GM12872 (cell line): ENCODE measurements at regions not wholly inside any gene's neighbourhood (a gene's known extent, or its start where the extent isn't known, plus 50 kb on each side); places are given as distances from the start of the nearest gene placed in this dataset.

Experiments used
- TF ChIP-seq, protein P1 (sequence below): IDR thresholded peaks from 3 replicates; pipeline ENCODE4 v1.5.1; 2011; ENCODE audit warnings: low read depth, mild to moderate bottlenecking, low read length, moderate library complexity; ENCODE audit not compliant: insufficient read depth

DNA sequence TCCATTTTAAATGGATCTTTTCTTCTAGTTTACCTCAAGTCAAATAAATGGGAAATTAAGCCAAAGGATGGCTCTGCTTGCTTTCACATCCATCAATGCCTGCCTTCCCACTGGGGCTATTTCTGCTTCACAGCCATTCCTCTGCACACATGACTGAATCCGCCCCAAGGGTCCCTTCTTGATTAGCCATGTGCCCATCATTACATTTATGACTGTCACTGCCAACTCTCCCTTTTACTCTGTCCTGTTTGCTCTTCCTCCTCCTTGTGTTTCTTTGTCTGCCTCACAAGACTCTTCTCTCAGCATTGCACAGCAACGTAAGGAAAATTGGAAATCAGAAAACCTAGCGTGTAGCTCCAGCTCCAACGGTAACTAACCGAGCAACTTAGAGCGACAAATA is 410.2 kb downstream of the TBC1D4 start:
- TF ChIP-seq, protein P1, sequence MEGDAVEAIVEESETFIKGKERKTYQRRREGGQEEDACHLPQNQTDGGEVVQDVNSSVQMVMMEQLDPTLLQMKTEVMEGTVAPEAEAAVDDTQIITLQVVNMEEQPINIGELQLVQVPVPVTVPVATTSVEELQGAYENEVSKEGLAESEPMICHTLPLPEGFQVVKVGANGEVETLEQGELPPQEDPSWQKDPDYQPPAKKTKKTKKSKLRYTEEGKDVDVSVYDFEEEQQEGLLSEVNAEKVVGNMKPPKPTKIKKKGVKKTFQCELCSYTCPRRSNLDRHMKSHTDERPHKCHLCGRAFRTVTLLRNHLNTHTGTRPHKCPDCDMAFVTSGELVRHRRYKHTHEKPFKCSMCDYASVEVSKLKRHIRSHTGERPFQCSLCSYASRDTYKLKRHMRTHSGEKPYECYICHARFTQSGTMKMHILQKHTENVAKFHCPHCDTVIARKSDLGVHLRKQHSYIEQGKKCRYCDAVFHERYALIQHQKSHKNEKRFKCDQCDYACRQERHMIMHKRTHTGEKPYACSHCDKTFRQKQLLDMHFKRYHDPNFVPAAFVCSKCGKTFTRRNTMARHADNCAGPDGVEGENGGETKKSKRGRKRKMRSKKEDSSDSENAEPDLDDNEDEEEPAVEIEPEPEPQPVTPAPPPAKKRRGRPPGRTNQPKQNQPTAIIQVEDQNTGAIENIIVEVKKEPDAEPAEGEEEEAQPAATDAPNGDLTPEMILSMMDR: no peak

DNA sequence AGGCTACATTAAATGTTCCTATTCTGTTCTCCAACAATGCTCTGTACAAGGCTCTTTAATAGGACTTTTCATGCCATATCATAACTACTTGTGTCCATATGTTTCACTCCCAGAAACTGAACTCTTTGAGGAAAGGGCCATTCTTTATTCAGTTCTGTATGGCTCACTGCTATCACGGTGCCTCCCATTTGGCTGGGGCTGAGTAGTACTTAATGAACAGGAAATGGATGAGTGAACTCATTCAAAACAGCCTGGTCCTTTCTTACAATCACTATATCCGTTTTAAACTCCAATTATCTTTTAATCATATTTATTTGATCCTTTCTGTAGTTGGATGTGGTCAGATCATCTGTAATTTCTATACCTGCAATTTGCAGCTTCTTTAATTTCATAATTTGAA is 410.6 kb downstream of the TBC1D4 start:
- TF ChIP-seq, protein P1: no peak

DNA sequence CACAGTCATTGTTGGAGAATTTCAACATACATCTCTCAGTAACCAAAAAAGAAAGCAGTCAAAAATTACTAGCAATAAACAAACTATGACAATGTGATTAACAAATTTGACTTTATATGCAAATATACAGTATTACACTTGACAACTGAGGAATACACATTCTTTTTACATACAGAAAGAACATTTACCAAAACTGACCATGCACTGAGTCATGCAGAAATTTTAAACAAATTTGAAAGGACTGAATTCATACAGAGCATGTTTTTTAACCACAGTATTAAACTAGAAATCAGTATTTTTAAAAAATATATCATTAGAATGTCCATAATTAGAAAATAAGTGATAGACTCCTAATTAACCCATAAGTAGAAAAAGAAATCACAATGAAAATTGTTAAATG is 420.1 kb downstream of the TBC1D4 start:
- TF ChIP-seq, protein P1: no peak

DNA sequence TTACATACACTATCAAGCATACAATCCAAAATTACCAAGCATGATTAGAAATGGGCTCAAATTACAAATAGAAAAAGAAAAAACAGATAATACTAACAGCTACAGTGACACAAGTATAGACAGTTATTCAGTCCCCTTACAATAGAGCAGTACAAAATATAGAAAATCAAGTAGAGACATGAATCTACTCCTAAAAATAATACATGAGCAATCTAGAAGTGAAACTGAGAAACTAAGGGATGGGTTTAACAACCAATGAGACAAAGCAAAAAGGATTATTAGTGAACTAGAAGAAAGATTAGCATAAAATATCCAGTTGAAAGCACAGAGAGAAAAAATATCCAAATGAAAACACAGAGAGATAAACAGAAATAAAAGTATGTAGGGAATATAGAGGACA is 426.7 kb downstream of the TBC1D4 start:
- TF ChIP-seq, protein P1: no peak

DNA sequence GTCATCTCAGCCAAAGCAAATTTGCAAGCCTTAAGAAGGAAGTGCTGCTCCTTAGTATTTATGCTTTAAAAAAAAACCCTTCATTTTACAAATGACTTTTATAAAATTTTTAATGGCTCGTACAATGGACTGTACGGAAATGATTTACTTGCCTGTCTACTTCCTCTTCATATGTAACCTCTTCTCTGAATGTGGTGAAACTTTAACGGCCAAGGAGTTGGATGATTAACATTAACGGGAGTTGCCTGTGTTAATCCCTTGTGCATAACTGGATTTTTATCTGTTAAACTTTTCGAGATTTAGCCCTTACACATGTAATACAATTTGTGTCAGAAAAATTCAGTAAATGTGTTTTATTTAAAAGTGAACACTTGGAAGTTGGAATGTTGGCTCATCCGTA is 429.4 kb downstream of the TBC1D4 start:
- TF ChIP-seq, protein P1: no peak

DNA sequence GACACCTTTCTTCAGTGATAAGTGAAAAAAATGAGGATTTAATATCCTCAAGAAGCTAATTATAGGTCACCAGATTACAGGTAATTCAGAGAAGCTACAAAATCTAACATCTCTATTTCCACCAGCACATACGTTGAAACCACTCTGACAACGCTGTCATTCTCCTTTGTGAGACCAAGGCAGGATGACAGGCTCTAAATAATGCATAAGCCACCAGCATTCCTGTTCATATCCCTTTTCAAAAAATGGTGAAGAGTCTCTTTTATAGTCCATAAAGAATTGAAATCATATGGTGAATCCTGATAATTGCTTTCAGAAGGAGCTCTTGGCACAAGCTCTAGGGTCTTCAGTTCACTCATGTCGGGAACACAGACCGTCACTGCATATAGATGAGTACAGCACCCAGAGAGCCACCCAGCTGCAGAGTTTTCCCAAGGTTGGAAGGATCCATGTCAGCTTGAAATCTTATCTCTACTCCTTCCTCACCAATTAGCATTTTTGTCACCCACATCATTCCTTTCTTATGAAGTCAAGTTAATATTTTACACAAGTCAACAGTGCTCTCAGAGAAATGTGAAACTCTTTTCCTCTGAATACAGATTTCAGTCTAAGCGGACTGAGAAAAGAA is 431.4 kb downstream of the TBC1D4 start:
- TF ChIP-seq, protein P1: no peak

DNA sequence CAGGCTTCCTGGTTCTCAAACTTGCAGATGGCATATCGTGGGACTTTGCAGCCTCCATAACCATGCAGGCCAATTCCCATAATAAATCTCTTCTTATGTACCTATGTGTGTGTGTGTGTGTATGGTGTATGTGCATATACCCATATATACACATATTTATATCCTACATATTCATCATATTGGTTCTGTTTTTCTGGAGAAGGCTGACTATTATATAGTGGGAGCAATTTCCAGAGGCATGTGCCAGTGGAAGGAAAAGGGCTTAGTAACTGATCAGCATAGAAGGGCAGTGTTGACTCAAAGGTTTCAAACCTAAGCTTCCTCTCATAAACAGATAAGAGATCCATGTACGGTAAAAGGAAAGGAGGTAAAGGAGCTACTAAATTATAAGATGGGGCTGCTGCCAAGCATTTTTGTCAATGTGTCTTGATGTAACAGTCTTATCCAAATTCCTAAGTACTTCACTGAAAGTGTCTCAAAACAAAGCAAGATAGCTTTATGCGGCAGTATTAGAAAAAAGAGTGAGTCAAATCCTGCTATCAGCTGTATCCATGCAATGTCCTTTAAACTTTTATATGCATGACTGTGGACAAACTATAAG is 432.1 kb downstream of the TBC1D4 start:
- TF ChIP-seq, protein P1: no peak
